ENCODE measurements at regions not wholly inside any gene's neighbourhood (a gene's known extent, or its start where the extent isn't known, plus 50 kb on each side); places are given as distances from the start of the nearest gene placed in this dataset.

- H3K27me3 ChIP-seq (ENCODE audit: insufficient read depth, low read depth, low read length) = no peaks in the 10 kb centered on the region
- H3K4me2 ChIP-seq (ENCODE audit: low read length) = no peak overlapping the region
- H3K9me2 ChIP-seq (ENCODE audit: insufficient read depth, low read length) = no peaks in the 10 kb centered on the region
- H3K9ac ChIP-seq (ENCODE audit: low read length) = no peak overlapping the region
- no peak overlapping the region for H3K4me3 ChIP-seq (ENCODE audit: low read length)
- no peaks in the 10 kb centered on the region for H3F3A ChIP-seq (ENCODE audit: insufficient read depth, low read length, poor library complexity, severe bottlenecking)
- H3K36me3 ChIP-seq (ENCODE audit: insufficient read depth, low read length) = no peaks in the 10 kb centered on the region
- H2AFZ ChIP-seq (ENCODE audit: low read depth, low read length) = no peak overlapping the region
- TF ChIP-seq TAF1 (IDR thresholded peaks at IDR 0.05; ENCODE audit: low read depth) = no peak
- TF ChIP-seq, protein P1, sequence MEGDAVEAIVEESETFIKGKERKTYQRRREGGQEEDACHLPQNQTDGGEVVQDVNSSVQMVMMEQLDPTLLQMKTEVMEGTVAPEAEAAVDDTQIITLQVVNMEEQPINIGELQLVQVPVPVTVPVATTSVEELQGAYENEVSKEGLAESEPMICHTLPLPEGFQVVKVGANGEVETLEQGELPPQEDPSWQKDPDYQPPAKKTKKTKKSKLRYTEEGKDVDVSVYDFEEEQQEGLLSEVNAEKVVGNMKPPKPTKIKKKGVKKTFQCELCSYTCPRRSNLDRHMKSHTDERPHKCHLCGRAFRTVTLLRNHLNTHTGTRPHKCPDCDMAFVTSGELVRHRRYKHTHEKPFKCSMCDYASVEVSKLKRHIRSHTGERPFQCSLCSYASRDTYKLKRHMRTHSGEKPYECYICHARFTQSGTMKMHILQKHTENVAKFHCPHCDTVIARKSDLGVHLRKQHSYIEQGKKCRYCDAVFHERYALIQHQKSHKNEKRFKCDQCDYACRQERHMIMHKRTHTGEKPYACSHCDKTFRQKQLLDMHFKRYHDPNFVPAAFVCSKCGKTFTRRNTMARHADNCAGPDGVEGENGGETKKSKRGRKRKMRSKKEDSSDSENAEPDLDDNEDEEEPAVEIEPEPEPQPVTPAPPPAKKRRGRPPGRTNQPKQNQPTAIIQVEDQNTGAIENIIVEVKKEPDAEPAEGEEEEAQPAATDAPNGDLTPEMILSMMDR (IDR thresholded peaks at IDR 0.05; ENCODE audit: poor library complexity, severe bottlenecking) = no peak
- no peak for TF ChIP-seq SMC3 (conservative IDR thresholded peaks at IDR 0.05; ENCODE audit: poor library complexity)
- no peak for TF ChIP-seq REST (IDR thresholded peaks at IDR 0.05; ENCODE audit: borderline replicate concordance)
- TF ChIP-seq POLR2AphosphoS5 (IDR thresholded peaks at IDR 0.05) = no peak
- TF ChIP-seq EZH2 (IDR thresholded peaks at IDR 0.05; ENCODE audit: borderline replicate concordance, insufficient read depth, low read length, poor library complexity, severe bottlenecking) = no peak
- no peak for TF ChIP-seq RAD21 (conservative IDR thresholded peaks at IDR 0.05)
- TF ChIP-seq EP300 (conservative IDR thresholded peaks at IDR 0.05; ENCODE audit: poor library complexity, severe bottlenecking) = no peak
- H4K20me1 ChIP-seq (ENCODE audit: insufficient read depth) = no peaks in the 10 kb centered on the region
- no peak overlapping the region for H3K27ac ChIP-seq (ENCODE audit: low read length)
- H3K9me3 ChIP-seq (ENCODE audit: low read length) = no peaks in the 10 kb centered on the region
- no peaks in the 10 kb centered on the region for H3K79me2 ChIP-seq (replicated peaks; ENCODE audit: insufficient read depth, low read length)
Observed at GRCh38 chr13:73259061-73260017, 200.5 kb downstream of the KLF5 start.

DNA sequence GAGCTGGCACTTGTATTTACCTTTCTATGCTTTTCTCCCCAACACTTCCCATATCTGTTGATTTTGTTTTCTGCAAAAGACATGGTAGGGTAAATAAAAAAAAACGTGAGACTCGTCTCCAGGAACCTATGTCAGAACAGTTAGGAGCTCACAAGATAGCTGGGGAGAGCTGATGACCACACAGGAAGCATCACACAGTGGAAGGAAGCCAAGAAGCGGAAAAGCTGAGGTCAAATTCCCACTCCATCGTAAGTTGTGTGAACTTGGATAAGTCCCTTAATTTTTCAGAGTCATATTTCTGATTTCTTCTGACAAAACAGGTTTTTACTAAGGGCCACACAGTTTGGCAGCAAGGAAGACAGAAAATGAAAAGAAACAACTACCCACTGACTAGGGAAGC is 199.6 kb downstream of the KLF5 start:
- Histone ChIP-seq H3F3A (ENCODE audit: insufficient read depth, low read length, poor library complexity, severe bottlenecking) (no peaks in the 10 kb centered on the region), H4K20me1 (ENCODE audit: insufficient read depth) (no peaks in the 10 kb centered on the region), H3K79me2 (replicated peaks; ENCODE audit: insufficient read depth, low read length) (no peaks in the 10 kb centered on the region), H3K9me2 (ENCODE audit: insufficient read depth, low read length) (no peaks in the 10 kb centered on the region), H3K4me3 (ENCODE audit: low read length) (no peak overlapping the region), H3K4me2 (ENCODE audit: low read length) (no peak overlapping the region), H3K36me3 (ENCODE audit: insufficient read depth, low read length) (no peaks in the 10 kb centered on the region), H2AFZ (ENCODE audit: low read depth, low read length) (no peak overlapping the region), H3K9me3 (ENCODE audit: low read length) (no peaks in the 10 kb centered on the region), H3K27ac (ENCODE audit: low read length) (no peak overlapping the region), H3K9ac (ENCODE audit: low read length) (no peak overlapping the region), H3K27me3 (ENCODE audit: insufficient read depth, low read depth, low read length) (no peaks in the 10 kb centered on the region)
- TF ChIP-seq, protein P1 (IDR thresholded peaks at IDR 0.05; ENCODE audit: poor library complexity, severe bottlenecking) = no peak
- TF ChIP-seq EZH2 (IDR thresholded peaks at IDR 0.05; ENCODE audit: borderline replicate concordance, insufficient read depth, low read length, poor library complexity, severe bottlenecking) (no peak), RAD21 (conservative IDR thresholded peaks at IDR 0.05) (no peak), REST (IDR thresholded peaks at IDR 0.05; ENCODE audit: borderline replicate concordance) (no peak), TAF1 (IDR thresholded peaks at IDR 0.05; ENCODE audit: low read depth) (no peak)

Data from neural cell (in vitro differentiated cells).